Ishikawa (cell line): ENCODE measurements at regions not wholly inside any gene's neighbourhood (a gene's known extent, or its start where the extent isn't known, plus 50 kb on each side); places are given as distances from the start of the nearest gene placed in this dataset.

ENCODE experiments used
- TCF12 ChIP-seq: IDR thresholded peaks from 2 replicates; pipeline ENCODE4 v1.6.1; 2012; ENCODE audit warnings: low read depth

DNA sequence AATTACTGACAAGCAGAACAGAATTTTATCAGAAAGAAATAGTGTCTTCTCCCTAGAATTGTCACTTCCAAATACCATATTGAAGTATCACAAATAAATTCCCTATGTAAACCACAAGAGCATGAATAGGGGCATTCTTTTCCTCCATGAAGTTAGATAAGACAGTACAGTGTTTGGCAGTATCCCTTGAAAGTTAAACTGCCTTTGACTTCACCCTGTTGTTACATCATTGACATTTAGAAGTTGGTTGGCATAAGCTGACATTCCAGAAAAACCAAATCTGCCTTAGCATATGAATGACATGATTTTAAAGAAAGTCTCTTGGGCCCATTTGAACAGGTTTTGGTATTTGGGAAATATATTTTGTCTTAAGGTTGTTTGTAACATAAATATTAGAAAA lies 50.2 kb upstream of the OSR1 start:
- no peak for TF ChIP-seq TCF12
